ENCODE measurements at regions not wholly inside any gene's neighbourhood (a gene's known extent, or its start where the extent isn't known, plus 50 kb on each side); places are given as distances from the start of the nearest gene placed in this dataset.

- TF ChIP-seq CTCF (IDR thresholded peaks at IDR 0.05): no peak
- TF ChIP-seq POLR2A (IDR thresholded peaks at IDR 0.05): no peak
Observed at GRCh38 chr6:92297101-92297500, 1122.3 kb downstream of the EPHA7 start.

All from body of pancreas (tissue), 4 donors.